ENCODE measurements at regions not wholly inside any gene's neighbourhood (a gene's known extent, or its start where the extent isn't known, plus 50 kb on each side); places are given as distances from the start of the nearest gene placed in this dataset.

DNA sequence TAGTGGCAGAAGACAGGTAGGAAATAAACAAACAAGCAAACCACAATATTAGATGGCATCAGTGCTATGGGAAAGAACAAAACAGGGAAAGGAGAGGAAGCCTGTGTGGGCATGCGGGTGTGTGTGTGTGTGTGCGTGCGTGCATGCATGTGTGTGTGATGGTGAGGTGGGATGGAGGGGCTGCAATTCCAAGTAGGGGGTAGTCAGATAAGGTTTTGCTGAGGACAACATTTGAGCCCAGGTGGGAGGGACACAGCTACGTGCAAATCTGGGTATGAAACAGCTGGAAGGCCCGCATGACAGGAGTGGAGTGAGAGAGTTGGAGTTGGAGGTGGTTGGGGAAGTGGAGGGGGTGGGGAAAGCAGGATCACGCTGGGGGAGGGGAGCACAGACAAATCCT, 121.0 kb upstream of the PARD3 start:
- TF ChIP-seq CTCF (IDR thresholded peaks at IDR 0.05) (no peak), REST (IDR thresholded peaks at IDR 0.05; ENCODE audit: insufficient read depth in 1 of 2, low read depth in 2 of 2, low read length in 1 of 2) (no peak), TCF7L2 (IDR thresholded peaks at IDR 0.05; ENCODE audit: low read depth, low read length) (no peak), POLR2AphosphoS5 (IDR thresholded peaks at IDR 0.05; ENCODE audit: low read depth, low read length) (no peak), SIN3A (IDR thresholded peaks at IDR 0.05; ENCODE audit: borderline replicate concordance, insufficient read depth, low read depth, low read length) (no peak)
- POLR2A ChIA-PET: no interaction called here

DNA sequence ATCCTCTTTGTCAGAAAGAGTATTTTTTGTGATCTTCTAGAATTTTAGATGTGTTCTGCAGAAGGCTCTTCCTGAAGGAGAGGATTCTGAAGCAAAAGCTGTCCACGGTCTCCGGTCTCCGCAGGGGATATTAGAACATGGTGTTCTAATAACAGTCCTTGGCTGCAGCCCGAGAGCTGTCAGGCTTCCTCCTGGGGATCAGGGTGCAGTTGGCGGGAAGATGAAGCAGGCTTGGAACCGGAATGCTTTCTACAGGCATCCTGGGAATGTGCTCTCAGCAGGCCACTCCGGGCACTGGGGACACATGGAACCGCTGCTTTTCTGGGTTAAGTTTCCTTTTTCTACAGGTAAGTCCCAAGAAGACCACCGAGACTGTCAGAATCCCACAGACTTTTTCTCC, 118.6 kb upstream of the PARD3 start:
- H3K36me3 ChIP-seq (ENCODE audit: control insufficient read depth, insufficient read depth, low read length): no peaks in the 10 kb centered on the region
- H3K4me1 ChIP-seq (ENCODE audit: control insufficient read depth, insufficient read depth, low read length): no peaks in the 10 kb centered on the region
- in situ Hi-C loops (cut with HindIII; ENCODE audit: low pct_unique_long_range_greater_than_20kb, low sequenced_read_pairs) (no loop called here), intact Hi-C loops (cut with micrococcal nuclease; ENCODE audit: unreplicated experiment) (no loop called here)
- no peak overlapping the region for H3K4me3 ChIP-seq (ENCODE audit: low read depth in 2 of 2, low read length in 2 of 2)
- ChIA-PET CTCF (no interaction called here), POLR2A (no interaction called here)
- no peak overlapping the region for H3K27ac ChIP-seq (ENCODE audit: low read length)
- no peak for TF ChIP-seq CTCF (IDR thresholded peaks at IDR 0.05)
- no peak for TF ChIP-seq TCF7L2 (IDR thresholded peaks at IDR 0.05; ENCODE audit: low read depth, low read length)
- no peak for TF ChIP-seq SIN3A (IDR thresholded peaks at IDR 0.05; ENCODE audit: borderline replicate concordance, insufficient read depth, low read depth, low read length)
- no peak for TF ChIP-seq REST (IDR thresholded peaks at IDR 0.05; ENCODE audit: insufficient read depth in 1 of 2, low read depth in 2 of 2, low read length in 1 of 2)
- TF ChIP-seq POLR2AphosphoS5 (IDR thresholded peaks at IDR 0.05; ENCODE audit: low read depth, low read length): no peak
- DNase-seq (ENCODE audit: low read depth, low spot score): no peak
- no peaks in the 10 kb centered on the region for H3K27me3 ChIP-seq (ENCODE audit: control insufficient read depth, insufficient read depth, low read length)
- BruUV-seq (replicated peaks): no TSS peak
- no peak for ATAC-seq
- H3K9me3 ChIP-seq (ENCODE audit: control insufficient read depth, insufficient read depth, low read depth, low read length): no peaks in the 10 kb centered on the region

More for the DNA sequence above, 121.0 kb upstream of the PARD3 start:
- no TSS peak for BruUV-seq (replicated peaks)
- no peaks in the 10 kb centered on the region for H3K9me3 ChIP-seq (ENCODE audit: control insufficient read depth, insufficient read depth, low read depth, low read length)
- no peaks in the 10 kb centered on the region for H3K27me3 ChIP-seq (ENCODE audit: control insufficient read depth, insufficient read depth, low read length)
- H3K36me3 ChIP-seq (ENCODE audit: control insufficient read depth, insufficient read depth, low read length): no peaks in the 10 kb centered on the region
- CTCF ChIA-PET: interaction anchor here (0.7 kb wide), 1 partner anchor 135 kb away, joined by 4 read pairs; no protein-coding TSS in a partner anchor
- ATAC-seq (no peak), DNase-seq (ENCODE audit: low read depth, low spot score) (no peak)
- no peak overlapping the region for H3K4me3 ChIP-seq (ENCODE audit: low read depth in 2 of 2, low read length in 2 of 2)
- intact Hi-C loops (cut with micrococcal nuclease; ENCODE audit: unreplicated experiment) (no loop called here), in situ Hi-C loops (cut with HindIII; ENCODE audit: low pct_unique_long_range_greater_than_20kb, low sequenced_read_pairs) (no loop called here)
- H3K4me1 ChIP-seq (ENCODE audit: control insufficient read depth, insufficient read depth, low read length): no peaks in the 10 kb centered on the region
- H3K27ac ChIP-seq (ENCODE audit: low read length): no peak overlapping the region
